AG09319 (cell line): ENCODE measurements at regions not wholly inside any gene's neighbourhood (a gene's known extent, or its start where the extent isn't known, plus 50 kb on each side); places are given as distances from the start of the nearest gene placed in this dataset.

Source experiments
- DNase-seq: peaks from one replicate; pipeline ENCODE4 v3.0.0-alpha.2; 2010; ENCODE audit warnings: low read depth; ENCODE audit errors: extremely low read depth
- CTCF ChIP-seq: IDR thresholded peaks from 2 replicates; pipeline ENCODE4 v1.5.1; 2011; ENCODE audit warnings: low read depth, mild to moderate bottlenecking, inconsistent platforms, low read length, moderate library complexity

DNA sequence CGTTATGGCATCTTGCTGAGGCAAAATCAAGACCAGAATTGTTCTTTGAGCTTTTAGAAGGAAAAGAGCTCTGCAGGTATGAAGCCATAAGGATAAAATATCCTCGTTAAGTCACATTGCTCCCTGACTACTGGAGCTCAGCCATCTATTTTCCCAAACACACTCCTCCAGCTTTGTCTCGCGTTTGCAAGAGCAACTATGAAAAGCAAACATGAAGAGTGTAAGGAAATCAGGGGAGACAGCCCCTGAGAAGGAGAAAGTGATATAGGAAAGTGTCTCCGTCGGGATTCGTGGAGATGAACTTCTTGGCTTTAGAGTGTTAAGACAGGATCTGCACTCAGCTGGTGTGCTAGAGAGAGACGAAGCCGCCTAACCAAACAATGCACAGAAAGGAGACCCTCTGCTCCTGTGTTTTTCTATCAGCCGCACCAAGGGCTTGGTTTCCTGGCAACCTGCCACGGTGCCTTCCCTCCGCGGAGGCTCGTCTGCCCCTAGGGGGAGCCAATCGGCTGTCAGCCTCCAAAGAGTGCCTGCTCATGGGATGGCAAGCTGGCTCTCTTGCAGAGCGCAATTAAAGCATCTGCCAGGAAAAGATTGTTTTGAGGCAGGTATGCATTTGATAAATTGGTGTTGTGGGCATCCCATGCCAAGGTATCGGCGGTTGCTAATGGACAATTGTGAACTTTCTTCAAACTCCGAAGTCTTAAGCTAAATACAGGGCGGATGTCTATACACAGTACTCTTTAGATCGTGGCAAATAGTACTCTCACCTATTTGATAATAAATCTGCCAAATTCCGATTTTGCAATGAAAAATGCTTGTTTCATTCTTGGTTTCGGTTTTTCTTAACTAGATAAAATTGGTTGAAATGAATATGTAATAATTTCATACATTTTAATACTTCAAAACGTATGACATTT is 603.2 kb downstream of the RNF144B start:
- peak; percentile 37 for TF ChIP-seq CTCF
- no peak for DNase-seq

GRCh38 chr6:18997375-18997826 is 610.3 kb downstream of the RNF144B start:
- peak; percentile 77 for TF ChIP-seq CTCF
- peak; percentile 27 for DNase-seq

DNA sequence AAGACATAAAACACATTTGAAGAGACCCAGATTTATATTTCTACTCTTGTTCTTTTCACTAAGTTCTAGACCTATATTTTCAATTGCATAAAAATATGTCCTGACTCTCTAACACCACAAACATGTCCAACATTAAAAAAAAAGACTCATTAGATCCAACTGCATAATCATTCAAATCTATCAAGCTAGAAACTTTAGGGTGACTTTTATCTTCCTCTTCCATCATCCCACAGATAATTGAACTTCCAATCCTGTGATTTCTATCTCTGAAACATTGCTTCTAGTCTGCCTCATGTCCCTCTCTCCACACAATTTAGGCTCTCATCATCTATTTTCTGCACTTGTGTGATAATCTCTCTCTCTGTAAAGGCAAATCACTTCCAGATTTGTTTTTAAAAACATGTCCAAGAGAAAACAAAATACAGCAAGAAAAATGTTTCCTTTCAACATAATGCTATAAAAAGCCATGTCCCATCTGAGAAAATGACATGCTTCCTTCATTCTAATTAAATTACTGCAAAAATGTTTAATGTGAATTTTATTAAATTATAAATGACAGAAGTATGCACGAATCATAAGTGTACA is 615.9 kb downstream of the RNF144B start:
- DNase-seq: no peak
- TF ChIP-seq CTCF: no peak

GRCh38 chr6:19004176-19004575 is 617.0 kb downstream of the RNF144B start:
- TF ChIP-seq CTCF: no peak
- DNase-seq: no peak

GRCh38 chr6:19009769-19010168 is 622.6 kb downstream of the RNF144B start:
- no peak for TF ChIP-seq CTCF
- no peak for DNase-seq

GRCh38 chr6:19013026-19013705 is 626.0 kb downstream of the RNF144B start:
- no peak for TF ChIP-seq CTCF
- DNase-seq: no peak

DNA sequence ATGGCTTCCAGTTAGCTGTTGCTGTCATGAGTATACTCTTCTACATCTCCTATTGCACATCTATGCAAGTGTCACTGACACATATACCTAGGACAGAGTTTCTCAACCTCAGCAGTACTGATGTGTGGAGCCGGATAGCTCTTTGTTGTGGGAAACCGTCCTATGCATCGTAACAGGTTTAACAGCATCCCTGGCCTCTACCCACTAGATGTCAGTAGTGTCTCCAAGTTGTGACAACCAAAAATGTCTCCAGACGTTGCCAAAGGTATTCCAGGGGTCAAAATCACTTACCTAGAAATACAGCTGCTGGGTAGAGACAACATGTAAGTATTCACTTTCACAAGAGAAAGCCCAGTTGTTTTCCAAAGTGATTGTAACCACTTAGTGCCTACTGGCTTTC is 637.6 kb downstream of the RNF144B start:
- peak; percentile 54 for TF ChIP-seq CTCF
- no peak for DNase-seq
